HepG2 (cell line): ENCODE measurements at regions not wholly inside any gene's neighbourhood (a gene's known extent, or its start where the extent isn't known, plus 50 kb on each side); places are given as distances from the start of the nearest gene placed in this dataset.

Experiments
- BRD4 ChIP-seq: sonication (generic); formaldehyde crosslinking; IDR thresholded peaks from 2 replicates; pipeline ENCODE4 v1.4.0; 2020; ENCODE audit warnings: missing genetic modification reagents
- E2F1 ChIP-seq: sonication (generic); formaldehyde crosslinking; IDR thresholded peaks from 2 replicates; pipeline ENCODE4 v1.5.0; 2020; ENCODE audit warnings: missing genetic modification reagents
- ELF3 ChIP-seq: IDR thresholded peaks from 2 replicates; pipeline ENCODE4 v1.6.1; 2016; ENCODE audit warnings: missing genetic modification reagents, missing compliant biosample characterization
- ETS1 ChIP-seq: sonication (generic); formaldehyde crosslinking; IDR thresholded peaks from 2 replicates; pipeline ENCODE4 v1.4.0; 2020; ENCODE audit warnings: missing genetic modification reagents
- FOXA1 ChIP-seq, 2 experiments: fragments of 450-650 bp in 1 of 2; sonication (generic) in 1 of 2; formaldehyde crosslinking in 1 of 2; IDR thresholded peaks; 2 replicates each; pipeline versions ENCODE4 v1.4.0 to v1.6.1; 2016 to 2020; ENCODE audit warnings: missing genetic modification reagents in 1 of 2
- YY1 ChIP-seq: IDR thresholded peaks from 2 replicates; pipeline ENCODE4 v1.6.1; 2011; ENCODE audit warnings: low read length, low read depth, moderate library complexity, mild to moderate bottlenecking; ENCODE audit not compliant: insufficient read depth, insufficient replicate concordance
- ZBTB8A ChIP-seq: sonication (generic); formaldehyde crosslinking; IDR thresholded peaks from 2 replicates; pipeline ENCODE4 v1.4.0; 2020; ENCODE audit warnings: mild to moderate bottlenecking, low read depth, missing genetic modification reagents, borderline replicate concordance

GRCh38 chr18:68417826-68418225, 297.1 kb downstream of the TMX3 start:
- TF ChIP-seq ELF3 (CRISPR knock-in tag) (no peak), BRD4 (CRISPR knock-in tag) (no peak), ZBTB8A (CRISPR knock-in tag) (no peak), YY1 (no peak), E2F1 (no peak), FOXA1 (IDR thresholded peaks at IDR 0.05) (no peak), FOXA1 (CRISPR knock-in tag; IDR thresholded peaks at IDR 0.05) (no peak), ETS1 (CRISPR knock-in tag) (no peak)
